OCI-LY3 (cell line): ENCODE measurements at regions not wholly inside any gene's neighbourhood (a gene's known extent, or its start where the extent isn't known, plus 50 kb on each side); places are given as distances from the start of the nearest gene placed in this dataset.

ENCODE experiments used
- H2AFZ ChIP-seq: fragments of 200-600, 300-600 bp; shearing (Covaris generic); 2 replicates; pipeline ENCODE4 v1.6.0; 2014; ENCODE audit warnings: antibody characterized with exemption, low read depth, low read length
- H3K27ac ChIP-seq: fragments of 200-600, 300-600 bp; sonication (generic); 2 replicates; pipeline ENCODE4 v1.5.1; 2014; ENCODE audit warnings: mild to moderate bottlenecking, low read length, moderate library complexity, mixed read lengths
- H3K27me3 ChIP-seq: fragments of 200-600, 300-600 bp; sonication (generic); 2 replicates; pipeline ENCODE4 v1.6.1; 2014; ENCODE audit warnings: low read depth, low read length, mixed read lengths
- H3K36me3 ChIP-seq: fragments of 200-600, 300-600 bp; sonication (generic); replicated peaks from 2 replicates; pipeline ENCODE3; 2014; ENCODE audit warnings: low read depth, low read length, mixed read lengths
- H3K4me1 ChIP-seq: fragments of 300-600, 200-600 bp; sonication (generic); 2 replicates; pipeline ENCODE4 v1.6.1; 2014; ENCODE audit warnings: low read length, mixed read lengths
- H3K4me2 ChIP-seq: fragments of 200-600, 300-600 bp; sonication (generic); 2 replicates; pipeline ENCODE4 v1.6.1; 2014; ENCODE audit warnings: low read length, mixed read lengths
- H3K4me3 ChIP-seq: fragments of 300-600, 200-600 bp; sonication (generic); 2 replicates; pipeline ENCODE4 v1.5.1; 2014; ENCODE audit warnings: antibody characterized with exemption, mild to moderate bottlenecking, low read length, moderate library complexity
- H3K79me2 ChIP-seq: fragments of 300-600, 200-600 bp; shearing (Covaris generic); 2 replicates; pipeline ENCODE4 v1.6.1; 2014; ENCODE audit warnings: mild to moderate bottlenecking, low read length, mixed read lengths
- H3K9ac ChIP-seq: fragments of 300-600, 200-600 bp; shearing (Covaris generic); 2 replicates; pipeline ENCODE4 v1.6.0; 2014; ENCODE audit warnings: mild to moderate bottlenecking, low read length, moderate library complexity
- H3K9me3 ChIP-seq: fragments of 200-600, 300-600 bp; shearing (Covaris generic); 2 replicates; pipeline ENCODE4 v1.6.1; 2014; ENCODE audit warnings: low read length, mixed read lengths; ENCODE audit not compliant: insufficient read depth
- H4K20me1 ChIP-seq: fragments of 200-600, 300-600 bp; sonication (generic); 2 replicates; pipeline ENCODE4 v1.6.1; 2016; ENCODE audit warnings: low read length, mixed read lengths; ENCODE audit not compliant: insufficient read depth
- CTCF ChIP-seq: fragments of 200-600, 300-600 bp; sonication (generic); IDR thresholded peaks from 2 replicates; pipeline ENCODE4 v1.5.1; 2014; ENCODE audit warnings: antibody characterized with exemption, low read length, low read depth
- EZH2phosphoT487 ChIP-seq: fragments of 200-600 bp; shearing (Covaris generic); IDR thresholded peaks from 2 replicates; pipeline ENCODE4 v1.6.1; 2018; ENCODE audit warnings: antibody characterized with exemption, mixed run types, low read depth

GRCh38 chr10:33927347-33927746 is 592.9 kb upstream of the NRP1 start:
- TF ChIP-seq CTCF (no peak), EZH2phosphoT487 (no peak)
- H3K9ac ChIP-seq, result no peak overlapping the region
- H3K27ac ChIP-seq, result no peak overlapping the region
- no peaks in the 10 kb centered on the region for H3K27me3 ChIP-seq
- no peaks in the 10 kb centered on the region for H3K36me3 ChIP-seq
- H4K20me1 ChIP-seq, result no peaks in the 10 kb centered on the region
- no peak overlapping the region for H2AFZ ChIP-seq
- H3K9me3 ChIP-seq, result no peaks in the 10 kb centered on the region
- no peaks in the 10 kb centered on the region for H3K79me2 ChIP-seq
- no peak overlapping the region for H3K4me2 ChIP-seq
- no peak overlapping the region for H3K4me3 ChIP-seq
- no peaks in the 10 kb centered on the region for H3K4me1 ChIP-seq

- H3K79me2 ChIP-seq, result no peaks in the 10 kb centered on the region
- no peak overlapping the region for H3K27ac ChIP-seq
- H3K27me3 ChIP-seq, result no peaks in the 10 kb centered on the region
- H3K9me3 ChIP-seq, result no peaks in the 10 kb centered on the region
- H3K4me1 ChIP-seq, result no peaks in the 10 kb centered on the region
- H3K9ac ChIP-seq, result no peak overlapping the region
- H3K4me2 ChIP-seq, result no peak overlapping the region
- H4K20me1 ChIP-seq, result no peaks in the 10 kb centered on the region
- H3K36me3 ChIP-seq, result no peaks in the 10 kb centered on the region
- no peak for TF ChIP-seq EZH2phosphoT487
- no peak for TF ChIP-seq CTCF
- H3K4me3 ChIP-seq, result no peak overlapping the region
- H2AFZ ChIP-seq, result no peak overlapping the region
These were observed 587.6 kb upstream of the NRP1 start for GRCh38 chr10:33921970-33922605.

GRCh38 chr10:33920351-33920750 is 585.9 kb upstream of the NRP1 start:
- Histone ChIP-seq H3K36me3 (no peaks in the 10 kb centered on the region), H3K4me3 (no peak overlapping the region), H3K9me3 (no peaks in the 10 kb centered on the region), H4K20me1 (no peaks in the 10 kb centered on the region), H2AFZ (no peak overlapping the region), H3K79me2 (no peaks in the 10 kb centered on the region), H3K9ac (no peak overlapping the region), H3K4me2 (no peak overlapping the region), H3K27me3 (no peaks in the 10 kb centered on the region), H3K27ac (no peak overlapping the region), H3K4me1 (no peaks in the 10 kb centered on the region)
- TF ChIP-seq CTCF (no peak), EZH2phosphoT487 (no peak)

GRCh38 chr10:33919244-33919643 is 584.8 kb upstream of the NRP1 start:
- Histone ChIP-seq H3K4me2 (no peak overlapping the region), H3K27me3 (no peaks in the 10 kb centered on the region), H3K4me1 (no peaks in the 10 kb centered on the region), H4K20me1 (no peaks in the 10 kb centered on the region), H3K79me2 (no peaks in the 10 kb centered on the region), H3K27ac (no peak overlapping the region), H3K9ac (no peak overlapping the region), H2AFZ (no peak overlapping the region), H3K9me3 (no peaks in the 10 kb centered on the region), H3K36me3 (no peaks in the 10 kb centered on the region), H3K4me3 (no peak overlapping the region)
- no peak for TF ChIP-seq EZH2phosphoT487
- TF ChIP-seq CTCF, result no peak
